ENCODE measurements at regions not wholly inside any gene's neighbourhood (a gene's known extent, or its start where the extent isn't known, plus 50 kb on each side); places are given as distances from the start of the nearest gene placed in this dataset.
A peak's percentile ranks its signal among the peaks of the same experiment; 100 is the strongest.
"Not testable (repeated sequence)": the region's sequence is repeated elsewhere in the genome, so short reads cannot be mapped to it uniquely, and the experiment has no call there.

DNA sequence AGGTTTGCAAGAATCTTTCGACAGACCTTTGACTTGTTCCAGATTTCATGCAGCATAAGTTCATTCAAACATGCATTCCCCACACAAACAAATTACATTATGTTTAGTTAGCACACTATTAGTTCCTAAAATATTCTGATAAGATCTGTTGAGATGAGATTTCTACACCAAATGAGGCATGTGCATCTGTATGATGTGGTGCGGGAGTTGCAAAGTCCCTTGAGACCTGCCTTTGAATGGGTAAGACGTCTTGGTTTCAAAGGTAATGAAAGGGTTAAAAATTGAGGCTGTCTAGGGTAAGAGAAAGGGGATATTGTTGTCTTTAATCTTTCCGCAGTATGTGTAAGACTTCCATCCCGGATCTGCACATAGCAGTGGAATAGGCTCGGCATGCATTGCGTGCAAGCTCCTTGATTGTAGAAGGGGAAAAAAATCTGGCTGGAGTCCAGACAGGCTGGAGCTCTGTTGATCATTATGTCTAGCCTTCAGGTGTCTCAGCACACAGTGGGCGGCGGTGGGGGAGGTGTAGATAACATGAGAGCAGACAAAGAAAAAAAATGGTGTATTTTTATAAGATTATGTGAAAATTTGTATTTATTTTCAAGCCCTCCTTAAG lies 296.6 kb downstream of the PTPRC start:
- peak; percentile 77 for DNase-seq

DNA sequence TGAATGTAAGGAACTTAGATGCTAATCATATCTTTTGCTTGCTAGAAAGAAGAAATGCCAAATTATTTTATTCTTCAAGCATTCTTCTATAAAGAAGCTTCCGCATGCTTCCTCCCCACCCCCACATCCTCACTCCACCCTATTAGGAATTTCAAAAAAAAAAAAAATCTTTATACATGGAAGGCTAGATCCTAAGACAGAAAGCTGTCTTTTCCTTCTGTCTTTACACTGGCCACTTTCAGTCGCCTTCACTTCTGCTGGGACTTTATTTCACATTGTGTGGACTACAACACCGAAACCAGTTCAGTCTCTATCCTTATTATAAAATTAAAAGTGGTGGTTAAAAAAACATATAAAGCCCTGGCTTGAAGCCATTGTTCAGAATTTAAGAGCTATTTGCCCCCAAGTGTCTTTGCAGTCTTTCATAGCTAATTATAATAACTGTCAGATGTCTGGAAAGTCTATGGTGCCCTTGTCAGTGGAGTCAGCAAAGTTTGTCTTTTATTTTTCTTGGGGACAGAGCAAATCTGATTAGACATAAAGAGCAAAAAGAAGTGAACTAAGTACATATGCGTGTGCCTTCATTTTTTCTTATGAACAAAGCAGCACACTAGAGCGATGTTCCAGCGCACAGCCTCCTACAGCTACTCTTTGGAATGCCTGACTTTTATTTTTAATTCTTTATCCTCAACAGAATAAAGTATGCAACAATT lies 297.7 kb downstream of the PTPRC start:
- no peak for DNase-seq

- DNase-seq, result peak; percentile 55
These were observed 298.6 kb downstream of the PTPRC start for GRCh38 chr1:198937231-198938031.

GRCh38 chr1:198939286-198939685 lies 300.4 kb downstream of the PTPRC start:
- peak; percentile 80 for DNase-seq

- no peak for DNase-seq
These were observed 301.1 kb downstream of the PTPRC start for GRCh38 chr1:198939956-198940355.

DNA sequence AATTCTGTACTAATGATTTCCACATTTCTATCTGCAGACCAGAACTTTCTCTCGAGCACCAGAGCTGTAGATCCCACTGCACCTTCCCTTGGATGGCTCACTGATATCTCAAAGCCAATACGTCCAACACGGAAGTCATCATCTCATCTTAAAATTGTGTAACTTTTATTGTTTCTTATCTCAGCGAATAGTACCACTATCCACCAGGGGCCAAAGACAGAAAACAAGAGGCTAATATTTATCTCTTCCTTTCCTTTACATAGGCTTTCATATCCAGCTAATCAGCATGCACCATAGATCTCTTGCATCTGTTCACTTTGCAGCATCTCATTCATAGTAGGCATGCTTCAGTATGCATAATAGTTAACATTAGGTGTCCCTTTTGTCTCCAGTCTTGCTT lies 303.6 kb downstream of the PTPRC start:
- no peak for DNase-seq

DNA sequence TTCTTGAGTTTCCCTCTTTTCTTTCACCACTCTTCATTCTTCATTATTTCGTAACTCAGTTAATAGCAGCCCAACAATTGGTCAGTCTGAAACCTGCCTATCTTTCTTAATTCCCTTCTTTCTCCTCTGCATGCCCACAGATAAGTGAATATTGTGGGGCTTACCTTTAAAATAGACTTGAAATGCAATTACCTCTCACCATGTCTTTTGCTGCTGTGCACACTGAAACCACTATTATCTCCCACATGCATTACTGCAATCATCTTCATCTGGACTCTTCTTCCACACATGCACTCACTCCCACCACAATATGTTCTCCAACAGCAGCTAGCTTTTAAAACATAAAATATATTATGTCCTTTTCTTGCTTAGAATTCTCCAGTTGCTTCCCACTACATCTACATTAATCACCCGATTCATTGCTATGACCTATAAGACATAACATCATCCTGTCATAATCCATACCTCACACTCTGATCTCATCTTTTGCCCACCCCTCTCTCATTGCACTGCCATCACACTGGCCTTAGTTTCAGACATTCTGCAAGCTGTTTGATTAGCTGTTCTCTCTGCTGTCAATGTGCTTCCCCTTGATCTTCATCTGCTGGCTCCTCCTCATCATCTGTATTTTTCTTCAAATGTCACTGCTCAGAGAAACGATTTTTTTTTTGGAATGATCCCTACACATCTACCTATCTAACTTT lies 304.8 kb downstream of the PTPRC start:
- DNase-seq, result no peak

DNA sequence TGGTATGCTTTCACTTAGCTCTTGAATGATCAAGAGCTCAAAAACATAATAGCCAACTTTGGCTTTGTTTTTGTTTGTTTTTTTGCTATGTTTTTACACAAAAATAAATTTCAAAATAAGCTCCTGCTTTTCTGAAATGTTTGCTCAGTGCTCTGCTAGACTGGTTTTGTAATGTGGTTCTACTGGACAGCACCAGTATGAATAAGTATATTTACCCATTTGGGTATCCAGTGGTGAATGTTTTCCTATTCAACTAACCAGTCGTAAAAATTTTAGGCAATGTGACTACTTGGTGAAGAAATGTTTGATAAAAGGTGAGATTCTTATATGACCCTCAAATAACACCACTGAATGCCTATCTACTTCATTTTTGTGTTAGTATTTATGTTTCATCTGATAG lies 308.6 kb downstream of the PTPRC start:
- no peak for DNase-seq

DNA sequence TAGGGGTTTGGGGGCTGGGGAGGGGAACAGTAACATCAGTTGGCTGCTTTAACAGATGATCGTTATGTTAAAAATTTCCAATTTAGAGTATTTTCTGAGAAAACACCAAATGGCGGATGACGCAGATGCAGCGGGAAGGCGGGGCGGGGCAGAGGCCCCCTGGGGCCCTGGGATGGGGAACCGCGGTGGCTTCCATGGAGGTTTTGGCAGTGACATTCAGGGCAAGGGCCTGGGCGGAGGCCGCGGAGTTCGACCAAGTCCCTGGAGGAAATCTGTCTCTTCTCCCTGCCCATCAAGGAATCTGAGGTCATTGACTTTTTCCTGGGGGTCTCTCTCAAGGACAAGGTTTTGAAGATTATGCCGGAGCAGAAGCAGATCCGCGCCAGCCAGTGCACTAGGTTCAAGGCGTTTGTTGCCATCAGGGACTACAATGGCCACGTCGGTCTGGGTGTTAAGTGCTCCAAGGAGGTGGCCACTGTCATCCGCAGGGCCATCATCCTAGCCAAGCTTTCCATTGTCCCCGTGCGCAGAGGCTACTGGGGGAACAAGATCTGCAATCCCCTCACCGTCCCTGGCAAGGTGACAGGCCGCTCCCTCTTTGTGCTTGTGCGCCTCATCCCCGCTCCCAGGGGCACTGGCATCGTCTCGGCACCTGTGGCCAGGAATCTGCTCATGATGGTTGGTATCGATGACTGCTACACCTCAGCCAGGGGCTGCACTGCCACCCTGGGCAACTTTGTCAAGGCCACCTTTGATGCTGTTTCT lies 310.2 kb downstream of the PTPRC start:
- no peak for DNase-seq

- DNase-seq, result no peak
These were observed 311.2 kb downstream of the PTPRC start for GRCh38 chr1:198950036-198950435.

- no peak for DNase-seq
These were observed 316.2 kb downstream of the PTPRC start for GRCh38 chr1:198955085-198955484.

GRCh38 chr1:198957044-198957443 lies 318.2 kb downstream of the PTPRC start:
- no peak for DNase-seq

DNA sequence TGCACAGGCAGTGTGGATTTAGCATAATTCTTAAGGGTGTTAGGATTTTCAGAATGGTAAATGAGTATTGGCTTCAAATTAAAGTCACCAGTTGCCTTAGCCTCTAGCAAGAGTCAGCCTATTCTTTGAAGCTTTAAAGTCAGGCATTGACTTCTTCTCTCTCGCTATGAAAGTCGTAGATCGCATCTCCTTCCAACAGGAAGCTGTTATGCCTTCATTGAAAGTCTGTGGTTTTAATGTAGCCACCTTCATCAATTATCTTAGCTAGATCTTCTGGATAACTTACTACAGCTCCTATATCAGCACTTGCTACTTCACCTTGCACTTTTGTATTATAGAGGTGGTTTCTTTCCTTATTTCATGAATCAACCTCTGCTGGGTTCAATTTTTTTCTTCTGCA lies 320.2 kb downstream of the PTPRC start:
- no peak for DNase-seq

GRCh38 chr1:198959676-198960075 lies 320.8 kb downstream of the PTPRC start:
- no peak for DNase-seq

DNA sequence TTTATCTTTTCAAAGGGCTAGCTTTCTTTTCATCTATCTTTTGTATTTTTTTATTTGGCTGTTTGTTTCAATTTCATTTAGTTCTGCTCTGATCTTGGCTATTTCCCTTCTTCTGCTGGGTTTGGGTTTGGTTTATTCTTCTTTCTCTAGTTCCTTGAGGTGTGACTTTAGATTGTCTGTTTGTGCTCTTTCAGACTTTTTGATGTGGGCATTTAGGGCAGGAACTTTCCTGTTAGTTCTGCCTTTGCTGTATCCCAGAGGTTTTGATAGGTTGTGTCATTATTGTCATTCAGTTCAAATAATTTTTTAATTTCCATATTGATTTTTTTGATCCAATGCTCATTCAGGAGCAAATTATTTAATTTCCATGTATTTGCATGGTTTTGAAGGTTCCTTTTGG lies 325.0 kb downstream of the PTPRC start:
- not testable (repeated sequence) for DNase-seq

- DNase-seq, result no peak
These were observed 327.7 kb downstream of the PTPRC start for GRCh38 chr1:198966519-198966918.

DNA sequence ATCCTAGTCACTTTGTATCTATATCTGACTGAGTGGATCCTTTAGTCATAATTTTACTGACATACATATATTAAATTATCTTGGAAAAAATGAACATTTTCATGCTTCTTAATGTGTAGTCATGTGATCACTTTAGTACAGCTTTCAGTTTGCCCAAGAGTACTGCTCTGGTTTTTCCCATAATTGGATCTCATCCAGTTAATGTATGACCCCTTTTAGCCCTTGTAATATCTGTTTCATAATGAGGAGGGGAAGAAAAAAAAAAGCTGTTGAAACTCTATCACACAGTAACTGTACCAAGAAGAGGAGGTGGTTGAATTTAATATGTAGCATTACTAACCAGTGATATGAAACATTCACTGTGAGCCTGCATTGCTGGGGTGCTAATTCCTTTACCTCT lies 328.7 kb downstream of the PTPRC start:
- DNase-seq, result no peak

DNA sequence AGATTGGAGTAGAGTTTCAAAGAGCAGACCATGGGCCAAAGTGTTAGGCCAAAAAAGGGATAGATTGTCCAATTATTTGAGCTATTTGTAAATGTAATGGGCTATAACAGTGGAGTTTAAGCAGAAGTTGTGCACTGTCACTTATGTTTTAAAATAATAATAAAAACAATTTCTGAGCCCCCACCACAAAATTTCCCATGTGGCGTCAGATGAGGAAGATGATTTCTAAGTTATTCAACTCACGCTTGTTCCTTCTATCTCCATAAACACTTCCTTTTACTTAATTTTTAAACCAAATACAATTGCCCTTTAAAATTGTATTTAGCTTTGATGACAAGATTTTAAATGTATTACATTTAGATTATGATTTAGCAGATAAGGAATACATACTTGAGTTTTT lies 330.0 kb downstream of the PTPRC start:
- no peak for DNase-seq

- no peak for DNase-seq
These were observed 331.1 kb downstream of the PTPRC start for GRCh38 chr1:198969981-198970380.

- no peak for DNase-seq
These were observed 332.1 kb downstream of the PTPRC start for GRCh38 chr1:198970916-198971315.

- no peak for DNase-seq
These were observed 339.1 kb downstream of the PTPRC start for GRCh38 chr1:198977909-198978308.

DNA sequence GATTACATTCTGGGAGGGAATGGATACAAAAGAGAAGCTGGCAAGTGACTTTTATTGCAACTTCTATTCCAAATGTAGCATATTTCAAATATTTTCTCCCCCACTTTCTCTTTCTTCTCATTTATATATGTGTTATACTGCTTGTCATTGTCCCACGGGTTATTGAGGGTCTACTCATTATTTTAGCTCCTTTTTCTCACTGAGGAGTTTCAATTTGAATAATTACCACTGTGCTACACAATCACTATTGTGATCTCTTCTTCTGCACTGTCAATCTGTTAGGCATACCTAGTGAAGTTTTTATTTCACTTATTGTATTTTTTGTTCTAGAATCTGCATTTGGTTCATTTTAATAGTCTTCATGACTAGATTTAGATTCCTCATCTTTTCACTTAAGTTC lies 339.7 kb downstream of the PTPRC start:
- DNase-seq, result no peak

- no peak for DNase-seq
These were observed 347.2 kb downstream of the PTPRC start for GRCh38 chr1:198986036-198986435.

All from NCI-H526 treated with DMSO at 0.1 percent for 48 hours (cell line).